Heart right ventricle (tissue), 16 donors: ENCODE measurements at regions not wholly inside any gene's neighbourhood (a gene's known extent, or its start where the extent isn't known, plus 50 kb on each side); places are given as distances from the start of the nearest gene placed in this dataset.
A peak's percentile ranks its signal among the peaks of the same experiment; 100 is the strongest.

Experiments used
- ATAC-seq, 8 donors: fragments of 200-7000 bp; cut with Tn5 transposase; one replicate each; pipeline ENCODE4 v1.9.1; 2020; ENCODE audit warnings: mild to moderate bottlenecking in 8 of 8, moderate library complexity in 8 of 8, moderate number of reproducible peaks in 1 of 8
- DNase-seq, 2 donors: peaks; one replicate each; pipeline ENCODE4 v3.0.0-alpha.2; 2020
- H3K27ac ChIP-seq, 10 donors: fragments of 200-600 bp; sonication (generic) in 2 of 10; one replicate each; pipeline versions ENCODE4 v1.5.0 to v1.8.0; 2020 to 2022; ENCODE audit warnings: mild to moderate bottlenecking in 3 of 10
- H3K27me3 ChIP-seq, 7 donors: fragments of 200-600 bp; one replicate each; pipeline ENCODE4 v1.8.0; 2021 to 2022; ENCODE audit warnings: mild to moderate bottlenecking in 2 of 7
- H3K36me3 ChIP-seq, 9 donors: fragments of 200-600 bp; sonication (generic) in 1 of 9; one replicate each; pipeline versions ENCODE4 v1.5.0 to v1.8.0; 2020 to 2022; ENCODE audit warnings: mild to moderate bottlenecking in 2 of 9
- H3K4me1 ChIP-seq, 9 donors: fragments of 200-600 bp; sonication (generic) in 1 of 9; one replicate each; pipeline versions ENCODE4 v1.5.0 to v1.8.0; 2020 to 2022; ENCODE audit warnings: mild to moderate bottlenecking in 4 of 9
- H3K4me3 ChIP-seq, 10 donors: fragments of 200-600 bp; sonication (generic) in 2 of 10; one replicate each; pipeline versions ENCODE4 v1.5.0 to v1.8.0; 2020 to 2022; ENCODE audit warnings: mild to moderate bottlenecking in 7 of 10, moderate library complexity in 2 of 10
- H3K9me3 ChIP-seq, 11 donors: fragments of 200-600 bp in 10 of 11; sonication (generic) in 2 of 11; one replicate each; pipeline versions ENCODE4 v1.5.0 to v1.8.0; 2013 to 2022; ENCODE audit warnings: mild to moderate bottlenecking in 2 of 11, control low read depth in 1 of 11, moderate library complexity in 1 of 11
- CTCF ChIP-seq, 9 donors: fragments of 200-600 bp; sonication (generic) in 2 of 9; IDR thresholded peaks; one replicate each; pipeline versions ENCODE4 v1.5.0 to v1.8.0; 2021 to 2022; ENCODE audit warnings: antibody characterized with exemption in 9 of 9, mild to moderate bottlenecking in 5 of 9, moderate library complexity in 1 of 9
- WGBS, 2 donors: extraction: QIAGEN DNeasy Blood & Tissue Kit; methylation state at CpG; one replicate each; pipeline ENCODE4 v1.1.7; 2013; ENCODE audit warnings: inconsistent platforms in 1 of 2; 5-methylcytosine and 5-hydroxymethylcytosine counted together
- intact Hi-C, 10 donors: fragments of 100-400 bp; cut with DNase I; formaldehyde crosslinking; loops; one replicate each; pipeline versions ENCODE4 v1.11.1 to v1.14.2; 2022
- donor health status: Arrhythmogenic right ventricular cardiomyopathy.
- donor health status: ischemic (EF 13 %, LVEDD 7.1; RV severe dilation, severe dysfunction).
- donor health status: healthy with polysubstance abuse.
- donor health status: DM: no; HTN: yes; CAD: no.
- donor health status: DM: no; HTN: no; CAD: no.
- donor health status: ischemic (EF 25% LVEDD 6.9; RV normal size, moderate dysfunction).
- donor health status: ischemic (EF 25% LVEDD 5.7; RV mildly dilated, moderate dysfunction).
- donor health status: healthy.
- donor health status: DM: yes; HTN: yes; CAD: no.
- donor health status: Ischemic cardiomyopathy.
- donor health status: ischemic (EF 35%, LVEDD 5.7; RV mildly dilated, moderate dysfunction).
- donor health status: nonischemic (EF 11% LVEDD 7.7; RV severe dilation, severe dysfunction).
- donor health status: DM: yes; HTN: yes; CAD: no.
- donor health status: PGD.
- donor health status: ischemic (EF 29% LVEDD 5.4; RV normal size, mild dysfunction).
- donor health status: nonischemic (EF 23%, LVEDD 6.1; RV moderate dilation, normal function).

GRCh38 chr22:47556473-47556872, 794.0 kb downstream of the TBC1D22A start:
- intact Hi-C loops, result no loop called here
- no peaks in the 10 kb centered on the region for H3K36me3 ChIP-seq
- TF ChIP-seq CTCF (IDR thresholded peaks at IDR 0.05), result no peak
- no peak overlapping the region for H3K4me3 ChIP-seq
- DNase-seq (no peak), ATAC-seq (no peak)
- 91 to 92% methylated on average over 8 of the region's 8 CpGs for WGBS, 2 donors
- H3K9me3 ChIP-seq, result no peaks in the 10 kb centered on the region
- peaks cover 0 to 44% (median 10%) of the 10 kb centered on the region in 7 donors for H3K27me3 ChIP-seq
- no peak overlapping the region for H3K27ac ChIP-seq
- no peaks in the 10 kb centered on the region for H3K4me1 ChIP-seq

GRCh38 chr22:47553436-47553835, 791.0 kb downstream of the TBC1D22A start:
- WGBS, 2 donors, result 80 to 82% methylated on average over 7 of the region's 7 CpGs
- DNase-seq, result no peak
- no peak for ATAC-seq
- TF ChIP-seq CTCF (IDR thresholded peaks at IDR 0.05), result no peak
- Histone ChIP-seq H3K36me3 (no peaks in the 10 kb centered on the region), H3K9me3 (no peaks in the 10 kb centered on the region), H3K4me1 (no peaks in the 10 kb centered on the region), H3K4me3 (no peak overlapping the region), H3K27ac (no peak overlapping the region), H3K27me3 (peaks cover 0 to 39% (median 18%) of the 10 kb centered on the region in 7 donors)
- intact Hi-C loops, result no loop called here

- no peaks in the 10 kb centered on the region for H3K4me1 ChIP-seq
- no peak overlapping the region for H3K27ac ChIP-seq
- TF ChIP-seq CTCF (IDR thresholded peaks at IDR 0.05), result no peak
- 79 to 86% methylated on average over 16 of the region's 16 CpGs for WGBS, 2 donors
- H3K4me3 ChIP-seq, result no peak overlapping the region
- H3K27me3 ChIP-seq, result peaks cover 0 to 33% (median 22%) of the 10 kb centered on the region in 7 donors
- peak in 1 of 8 donors; percentile 20 for ATAC-seq
- H3K9me3 ChIP-seq, result no peaks in the 10 kb centered on the region
- DNase-seq, result no peak
- no peaks in the 10 kb centered on the region for H3K36me3 ChIP-seq
- intact Hi-C loops, result no loop called here
These were observed 790.2 kb downstream of the TBC1D22A start for GRCh38 chr22:47552541-47553205.

- no peak overlapping the region for H3K27ac ChIP-seq
- H3K9me3 ChIP-seq, result no peaks in the 10 kb centered on the region
- intact Hi-C loops, result no loop called here
- WGBS, 2 donors, result 73 to 74% methylated on average over 3 of the region's 3 CpGs
- no peak overlapping the region for H3K4me3 ChIP-seq
- ATAC-seq, result no peak
- H3K27me3 ChIP-seq, result peaks cover 0 to 31% (median 22%) of the 10 kb centered on the region in 7 donors
- no peak for DNase-seq
- H3K4me1 ChIP-seq, result no peaks in the 10 kb centered on the region
- no peaks in the 10 kb centered on the region for H3K36me3 ChIP-seq
- no peak for TF ChIP-seq CTCF (IDR thresholded peaks at IDR 0.05)
These were observed 789.6 kb downstream of the TBC1D22A start for GRCh38 chr22:47552024-47552423.
